BLaER1 treated with 17β-estradiol and CSF1 and Interleukin-3, amounts not matched to agents 10 nM and 100 nM (cell line): ENCODE measurements at regions not wholly inside any gene's neighbourhood (a gene's known extent, or its start where the extent isn't known, plus 50 kb on each side); places are given as distances from the start of the nearest gene placed in this dataset.

Experiments used
- H3K27ac ChIP-seq, 11 experiments: shearing (Covaris generic); formaldehyde crosslinking; 2 replicates each; pipeline ENCODE4 v1.8.1; 2022
- H3K27me3 ChIP-seq, 11 experiments: shearing (Covaris generic); formaldehyde crosslinking; 2 replicates each; pipeline ENCODE4 v1.8.1; 2022
- H3K36me3 ChIP-seq, 11 experiments: shearing (Covaris generic); formaldehyde crosslinking; 2 replicates each; pipeline ENCODE4 v1.8.1; 2022
- H3K4me1 ChIP-seq, 10 experiments: shearing (Covaris generic); formaldehyde crosslinking; 2 replicates each; pipeline ENCODE4 v1.8.1; 2022
- H3K4me2 ChIP-seq, 11 experiments: shearing (Covaris generic); formaldehyde crosslinking; 2 replicates each; pipeline ENCODE4 v1.8.1; 2022
- H3K4me3 ChIP-seq, 10 experiments: shearing (Covaris generic); formaldehyde crosslinking; 2 replicates each; pipeline ENCODE4 v1.8.1; 2022
- H3K9ac ChIP-seq, 11 experiments: shearing (Covaris generic); formaldehyde crosslinking; 2 replicates each; pipeline ENCODE4 v1.8.1; 2022
- H3K9me3 ChIP-seq, 11 experiments: shearing (Covaris generic); formaldehyde crosslinking; replicated peaks in 1 of 11; 2 replicates each; pipeline ENCODE4 v1.8.1; 2022
- H4K20me1 ChIP-seq, 11 experiments: shearing (Covaris generic); formaldehyde crosslinking; 2 replicates each; pipeline ENCODE4 v1.8.1; 2022
- Cebpa-rat ChIP-seq, 11 experiments: shearing (Covaris generic); IDR thresholded peaks; 2 replicates each; pipeline ENCODE4 v1.8.1; 2022

DNA sequence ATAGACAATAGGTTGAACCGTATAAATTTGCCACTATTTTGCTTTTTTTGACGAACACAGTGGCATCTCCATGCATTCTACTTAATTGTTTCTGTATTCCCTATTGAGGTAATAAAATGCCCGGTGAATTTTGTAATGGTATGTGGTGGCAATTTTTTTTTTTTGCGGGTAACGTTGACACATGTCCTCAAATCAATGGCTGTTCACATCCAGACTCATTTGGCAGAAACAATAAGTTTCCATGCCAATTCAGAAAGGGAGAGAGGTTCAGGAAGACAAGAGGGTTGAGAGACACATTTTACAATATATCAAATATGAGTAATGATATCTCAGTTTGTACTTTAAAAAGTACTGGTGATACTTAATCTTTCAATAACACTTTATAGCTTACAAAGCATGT is 463.9 kb downstream of the WDR72 start:
- no peak overlapping the region for H3K9ac ChIP-seq
- no peaks in the 10 kb centered on the region for H3K9me3 ChIP-seq
- H4K20me1 ChIP-seq: no peaks in the 10 kb centered on the region
- no peaks in the 10 kb centered on the region for H3K36me3 ChIP-seq
- no peak for TF ChIP-seq Cebpa-rat (IDR thresholded peaks at IDR 0.05)
- H3K27ac ChIP-seq: no peak overlapping the region
- no peak overlapping the region for H3K4me2 ChIP-seq
- no peaks in the 10 kb centered on the region for H3K27me3 ChIP-seq
- H3K4me3 ChIP-seq: no peak overlapping the region
- no peaks in the 10 kb centered on the region for H3K4me1 ChIP-seq

DNA sequence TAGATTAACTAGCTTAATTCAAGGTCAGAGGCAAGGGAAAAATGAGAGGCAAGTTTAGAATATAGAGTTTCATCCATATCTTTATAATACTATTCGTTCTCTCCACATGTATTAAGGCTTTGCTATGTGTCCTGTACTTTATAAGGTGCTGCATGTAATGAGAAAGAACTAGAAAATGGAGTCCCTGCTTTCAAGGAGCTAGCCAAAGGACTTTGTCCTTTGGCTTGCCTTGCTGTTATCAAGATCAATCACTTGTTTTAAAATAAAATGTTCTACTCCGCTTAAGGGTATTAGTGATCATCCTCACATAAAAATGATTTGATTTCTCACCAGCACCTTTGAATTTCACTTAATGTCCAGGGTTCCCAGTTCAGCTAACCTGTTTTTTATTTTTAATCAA is 470.9 kb downstream of the WDR72 start:
- H3K4me3 ChIP-seq: no peak overlapping the region
- H3K27me3 ChIP-seq: no peaks in the 10 kb centered on the region
- H3K36me3 ChIP-seq: no peaks in the 10 kb centered on the region
- TF ChIP-seq Cebpa-rat (IDR thresholded peaks at IDR 0.05): no peak
- no peak overlapping the region for H3K9ac ChIP-seq
- no peaks in the 10 kb centered on the region for H3K9me3 ChIP-seq
- H3K4me2 ChIP-seq: no peak overlapping the region
- H4K20me1 ChIP-seq: no peaks in the 10 kb centered on the region
- H3K4me1 ChIP-seq: no peaks in the 10 kb centered on the region
- H3K27ac ChIP-seq: no peak overlapping the region

- Histone ChIP-seq H3K4me2 (0 out of 22 replicates have a peak overlapping the region, but pooled peaks of 1 of the 11 experiments have one; percentile 18), H3K4me1 (peaks cover 0 to 6% (median 0%) of the 10 kb centered on the region in 10 experiments; a peak in 1 of 20 replicates), H3K27me3 (no peaks in the 10 kb centered on the region), H3K27ac (no peak overlapping the region), H3K9ac (no peak overlapping the region), H3K4me3 (no peak overlapping the region), H3K36me3 (no peaks in the 10 kb centered on the region), H3K9me3 (no peaks in the 10 kb centered on the region), H4K20me1 (no peaks in the 10 kb centered on the region)
- TF ChIP-seq Cebpa-rat (IDR thresholded peaks at IDR 0.05): no peak
These were observed 484.5 kb upstream of the ONECUT1 start for GRCh38 chr15:53274630-53275029.

DNA sequence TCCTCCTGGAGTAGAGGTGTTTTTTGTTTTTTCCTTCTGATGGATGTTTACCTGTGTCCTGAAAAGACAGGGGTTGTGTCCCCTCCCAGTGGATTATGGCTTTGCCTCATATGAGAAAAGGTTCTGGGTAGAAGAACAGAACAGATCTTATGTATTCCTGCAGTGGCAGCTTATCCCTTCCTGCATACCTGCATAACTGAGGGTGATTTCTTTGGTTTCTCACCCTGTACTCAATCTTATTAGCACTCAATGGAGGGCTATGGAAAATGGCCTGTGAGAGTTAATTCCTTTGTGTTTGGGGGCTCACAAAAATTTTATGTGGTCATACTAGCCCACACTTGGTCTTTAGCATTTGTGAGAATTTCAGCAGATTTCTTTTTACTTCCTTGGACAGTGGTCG is 482.0 kb upstream of the ONECUT1 start:
- H3K4me3 ChIP-seq: no peak overlapping the region
- no peak overlapping the region for H3K9ac ChIP-seq
- H3K4me1 ChIP-seq: peaks cover 0 to 6% (median 0%) of the 10 kb centered on the region in 10 experiments; a peak in 1 of 20 replicates
- no peaks in the 10 kb centered on the region for H4K20me1 ChIP-seq
- H3K36me3 ChIP-seq: no peaks in the 10 kb centered on the region
- H3K9me3 ChIP-seq: no peaks in the 10 kb centered on the region
- no peaks in the 10 kb centered on the region for H3K27me3 ChIP-seq
- no peak overlapping the region for H3K4me2 ChIP-seq
- no peak overlapping the region for H3K27ac ChIP-seq
- no peak for TF ChIP-seq Cebpa-rat (IDR thresholded peaks at IDR 0.05)

GRCh38 chr15:53266176-53266575 is 476.0 kb upstream of the ONECUT1 start:
- Histone ChIP-seq H3K4me1 (no peaks in the 10 kb centered on the region), H3K9me3 (no peaks in the 10 kb centered on the region), H3K27me3 (no peaks in the 10 kb centered on the region), H3K27ac (no peak overlapping the region), H4K20me1 (no peaks in the 10 kb centered on the region), H3K4me2 (no peak overlapping the region), H3K9ac (no peak overlapping the region), H3K36me3 (no peaks in the 10 kb centered on the region), H3K4me3 (no peak overlapping the region)
- TF ChIP-seq Cebpa-rat (IDR thresholded peaks at IDR 0.05): no peak

DNA sequence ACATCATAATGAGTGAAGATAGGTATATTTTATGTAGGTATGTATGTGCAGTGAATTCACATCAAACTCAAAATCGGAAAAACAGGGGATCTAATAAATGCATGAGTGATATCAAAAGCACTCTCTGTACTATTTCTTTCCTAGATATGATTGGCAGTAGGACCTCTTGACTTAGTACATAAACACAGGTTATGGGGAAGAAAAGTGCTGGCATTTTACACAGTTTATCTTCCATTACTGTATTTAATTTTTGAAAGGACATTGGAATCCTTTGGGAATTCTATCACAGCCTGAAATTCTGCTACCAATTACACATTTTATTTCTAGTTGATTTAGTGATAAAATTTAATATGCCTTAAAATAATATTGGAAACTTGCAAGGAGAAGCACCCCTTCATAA is 470.5 kb upstream of the ONECUT1 start:
- no peak overlapping the region for H3K4me3 ChIP-seq
- no peaks in the 10 kb centered on the region for H4K20me1 ChIP-seq
- H3K4me2 ChIP-seq: no peak overlapping the region
- no peak overlapping the region for H3K27ac ChIP-seq
- TF ChIP-seq Cebpa-rat (IDR thresholded peaks at IDR 0.05): no peak
- H3K9ac ChIP-seq: no peak overlapping the region
- no peaks in the 10 kb centered on the region for H3K9me3 ChIP-seq
- H3K36me3 ChIP-seq: no peaks in the 10 kb centered on the region
- no peaks in the 10 kb centered on the region for H3K27me3 ChIP-seq
- no peaks in the 10 kb centered on the region for H3K4me1 ChIP-seq

- no peaks in the 10 kb centered on the region for H3K27me3 ChIP-seq
- no peaks in the 10 kb centered on the region for H3K36me3 ChIP-seq
- H3K4me3 ChIP-seq: no peak overlapping the region
- H3K9ac ChIP-seq: no peak overlapping the region
- no peak for TF ChIP-seq Cebpa-rat (IDR thresholded peaks at IDR 0.05)
- no peaks in the 10 kb centered on the region for H3K4me1 ChIP-seq
- H3K9me3 ChIP-seq: no peaks in the 10 kb centered on the region
- no peaks in the 10 kb centered on the region for H4K20me1 ChIP-seq
- H3K4me2 ChIP-seq: no peak overlapping the region
- H3K27ac ChIP-seq: no peak overlapping the region
These were observed 466.3 kb upstream of the ONECUT1 start for GRCh38 chr15:53256457-53256856.

DNA sequence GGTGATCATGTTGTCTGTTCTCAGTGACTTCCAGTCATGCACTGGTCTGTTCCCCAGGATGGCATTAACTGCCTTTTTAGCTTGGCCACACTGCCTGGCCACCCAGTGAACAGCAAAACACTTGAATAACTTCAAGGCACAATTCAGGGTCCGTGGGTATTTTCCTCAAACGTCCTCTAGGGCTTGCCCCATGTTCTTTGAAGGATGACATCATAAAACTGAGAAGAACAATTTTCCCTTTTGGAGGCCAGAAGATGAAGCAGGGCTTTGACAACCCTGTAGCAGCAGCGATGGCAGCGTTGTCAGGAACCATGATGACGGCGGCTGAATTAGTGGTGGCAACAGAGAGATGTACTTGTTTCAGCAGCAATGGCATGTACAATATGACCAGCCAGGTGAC is 465.9 kb upstream of the ONECUT1 start:
- no peaks in the 10 kb centered on the region for H3K36me3 ChIP-seq
- no peaks in the 10 kb centered on the region for H3K4me1 ChIP-seq
- H3K9me3 ChIP-seq: no peaks in the 10 kb centered on the region
- H4K20me1 ChIP-seq: no peaks in the 10 kb centered on the region
- no peak overlapping the region for H3K9ac ChIP-seq
- TF ChIP-seq Cebpa-rat (IDR thresholded peaks at IDR 0.05): no peak
- no peak overlapping the region for H3K4me2 ChIP-seq
- no peaks in the 10 kb centered on the region for H3K27me3 ChIP-seq
- H3K27ac ChIP-seq: no peak overlapping the region
- no peak overlapping the region for H3K4me3 ChIP-seq

DNA sequence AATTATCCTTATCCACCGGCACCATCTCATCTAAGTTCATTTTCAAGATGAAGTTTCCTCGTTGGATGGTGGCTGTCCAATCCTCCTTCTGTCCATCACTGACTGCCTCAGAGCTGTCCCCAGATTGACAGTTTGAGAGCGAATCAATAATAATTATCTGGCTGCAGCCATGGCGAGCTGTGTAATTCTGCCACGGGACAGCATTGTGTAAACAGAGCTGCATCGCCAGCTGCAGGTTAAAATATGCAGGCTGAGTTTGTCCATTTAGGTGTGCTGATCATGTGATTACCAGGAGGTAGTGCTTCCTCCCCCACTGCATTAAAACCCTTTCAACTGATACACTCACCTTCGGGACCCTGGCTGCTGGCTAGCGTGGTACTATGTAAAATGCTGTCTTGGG is 461.9 kb upstream of the ONECUT1 start:
- no peak for TF ChIP-seq Cebpa-rat (IDR thresholded peaks at IDR 0.05)
- H3K36me3 ChIP-seq: no peaks in the 10 kb centered on the region
- no peak overlapping the region for H3K4me3 ChIP-seq
- H3K4me1 ChIP-seq: no peaks in the 10 kb centered on the region
- H3K9me3 ChIP-seq: no peaks in the 10 kb centered on the region
- H4K20me1 ChIP-seq: no peaks in the 10 kb centered on the region
- no peak overlapping the region for H3K4me2 ChIP-seq
- no peak overlapping the region for H3K27ac ChIP-seq
- H3K9ac ChIP-seq: no peak overlapping the region
- no peaks in the 10 kb centered on the region for H3K27me3 ChIP-seq

GRCh38 chr15:53251523-53251922 is 461.4 kb upstream of the ONECUT1 start:
- no peaks in the 10 kb centered on the region for H3K4me1 ChIP-seq
- no peak for TF ChIP-seq Cebpa-rat (IDR thresholded peaks at IDR 0.05)
- H3K4me3 ChIP-seq: no peak overlapping the region
- no peaks in the 10 kb centered on the region for H3K36me3 ChIP-seq
- H3K4me2 ChIP-seq: no peak overlapping the region
- no peaks in the 10 kb centered on the region for H4K20me1 ChIP-seq
- H3K9ac ChIP-seq: no peak overlapping the region
- H3K9me3 ChIP-seq: no peaks in the 10 kb centered on the region
- H3K27ac ChIP-seq: no peak overlapping the region
- H3K27me3 ChIP-seq: no peaks in the 10 kb centered on the region
